Eye (tissue), 1 donor: ENCODE measurements at regions not wholly inside any gene's neighbourhood (a gene's known extent, or its start where the extent isn't known, plus 50 kb on each side); places are given as distances from the start of the nearest gene placed in this dataset.
"Not testable (repeated sequence)": the region's sequence is repeated elsewhere in the genome, so short reads cannot be mapped to it uniquely, and the experiment has no call there.

Experiments
- DNase-seq: peaks from one replicate; pipeline ENCODE4 v3.0.0-alpha.2; 2015

DNA sequence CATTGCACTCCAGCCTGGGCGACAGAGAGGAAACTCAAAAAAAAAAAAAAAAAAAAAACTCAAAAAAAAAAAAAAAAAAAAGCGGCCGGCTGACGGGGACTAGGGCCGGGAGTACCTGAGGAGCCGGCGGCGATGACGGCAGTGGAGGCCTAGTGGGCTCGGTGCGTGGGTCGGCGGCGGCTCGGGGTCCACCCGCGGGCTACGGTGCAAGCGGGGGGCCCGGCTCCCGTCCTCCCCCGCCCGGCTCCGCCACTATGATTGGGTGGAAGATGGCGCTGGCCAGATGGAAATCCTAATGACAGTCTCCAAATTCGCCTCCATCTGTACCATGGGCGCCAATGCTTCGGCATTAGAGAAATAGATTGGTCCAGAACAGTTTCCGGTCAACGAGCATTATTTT, 190.7 kb downstream of the TGIF2LX start:
- DNase-seq, result not testable (repeated sequence)

DNA sequence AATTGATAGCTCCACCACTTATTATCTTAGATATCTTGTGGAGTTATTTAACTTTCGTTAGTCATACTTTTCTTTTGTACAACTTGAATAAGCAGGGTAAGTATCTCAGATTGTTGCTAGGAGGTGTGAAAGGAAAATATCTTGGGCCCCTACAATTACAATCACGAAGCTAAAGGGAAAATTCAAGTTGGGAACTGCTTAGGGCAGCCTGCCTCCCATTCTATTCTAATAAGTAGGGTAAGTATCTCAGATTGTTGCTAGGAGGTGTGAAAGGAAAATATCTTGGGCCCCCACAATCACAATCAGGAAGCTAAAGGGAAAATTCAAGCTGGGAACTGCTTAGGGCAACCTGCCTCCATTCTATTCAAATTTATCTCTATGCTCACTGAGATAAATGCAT, 213.2 kb downstream of the TGIF2LX start:
- not testable (repeated sequence) for DNase-seq

- peak; percentile 1 for DNase-seq
These were observed 257.3 kb downstream of the TGIF2LX start for GRCh38 chrX:90178976-90179375.

- DNase-seq, result not testable (repeated sequence)
These were observed 267.3 kb downstream of the TGIF2LX start for GRCh38 chrX:90189046-90189445.

DNA sequence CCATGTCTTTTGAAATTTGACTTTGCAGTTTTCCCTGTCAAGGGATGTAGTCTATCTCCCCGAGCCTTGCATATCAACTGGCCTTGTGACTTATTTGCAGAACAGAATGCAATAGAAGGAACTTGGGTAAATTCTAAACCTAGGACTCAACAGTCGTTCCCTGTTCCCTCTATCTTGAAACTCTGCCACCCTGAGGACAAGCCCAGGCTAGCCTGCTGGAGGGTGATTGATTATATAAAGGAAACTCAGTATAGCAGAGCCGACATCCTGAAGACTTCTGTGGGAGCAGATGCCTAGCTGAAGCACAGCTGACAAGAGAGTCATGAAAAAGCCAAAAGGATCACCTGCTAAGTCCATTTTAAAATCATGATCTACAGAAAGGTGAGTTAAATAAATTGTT, 285.1 kb downstream of the TGIF2LX start:
- not testable (repeated sequence) for DNase-seq

- not testable (repeated sequence) for DNase-seq
These were observed 300.9 kb downstream of the TGIF2LX start for GRCh38 chrX:90222620-90223019.

GRCh38 chrX:90271645-90272044, 349.9 kb downstream of the TGIF2LX start:
- not testable (repeated sequence) for DNase-seq
